ENCODE measurements at regions not wholly inside any gene's neighbourhood (a gene's known extent, or its start where the extent isn't known, plus 50 kb on each side); places are given as distances from the start of the nearest gene placed in this dataset.

- WGBS, 2 donors (ENCODE audit: low coverage in 1 of 2), result 67 to 100% methylated on average over 1 of the region's 5 CpGs
- no peaks in the 10 kb centered on the region for H3K27me3 ChIP-seq
- H3K27ac ChIP-seq, result no peak overlapping the region
- H3K4me1 ChIP-seq, result peaks cover 0 to 12% (median 3%) of the 10 kb centered on the region in 3 donors
- TF ChIP-seq POLR2AphosphoS5 (IDR thresholded peaks at IDR 0.05) (no peak), CTCF (IDR thresholded peaks at IDR 0.05) (no peak)
- H3K4me3 ChIP-seq, result no peak overlapping the region
- no peaks in the 10 kb centered on the region for H3K9me3 ChIP-seq
- no peak for ATAC-seq
- no peaks in the 10 kb centered on the region for H3K36me3 ChIP-seq
These were observed 141.0 kb upstream of the TNR start for GRCh38 chr1:175884369-175884768.

GRCh38 chr1:175882192-175882591, 138.8 kb upstream of the TNR start:
- peaks cover 0 to 12% (median 3%) of the 10 kb centered on the region in 3 donors for H3K4me1 ChIP-seq
- no peaks in the 10 kb centered on the region for H3K27me3 ChIP-seq
- no peak overlapping the region for H3K4me3 ChIP-seq
- no peak for ATAC-seq
- H3K36me3 ChIP-seq, result no peaks in the 10 kb centered on the region
- 100% methylated on average over 1 of the region's 1 CpG; no CpG with 5 or more reads in 1 of the 2 donors for WGBS, 2 donors (ENCODE audit: low coverage in 1 of 2)
- H3K9me3 ChIP-seq, result no peaks in the 10 kb centered on the region
- H3K27ac ChIP-seq, result no peak overlapping the region
- TF ChIP-seq EP300 (IDR thresholded peaks at IDR 0.05) (no peak), POLR2AphosphoS5 (IDR thresholded peaks at IDR 0.05) (no peak), POLR2A (IDR thresholded peaks at IDR 0.05) (no peak), CTCF (IDR thresholded peaks at IDR 0.05) (no peak)

GRCh38 chr1:175881246-175881976, 138.0 kb upstream of the TNR start:
- Histone ChIP-seq H3K4me1 (peaks cover 0 to 12% (median 3%) of the 10 kb centered on the region in 3 donors), H3K36me3 (no peaks in the 10 kb centered on the region), H3K27me3 (no peaks in the 10 kb centered on the region), H3K4me3 (no peak overlapping the region), H3K9me3 (no peaks in the 10 kb centered on the region), H3K27ac (no peak overlapping the region)
- TF ChIP-seq POLR2AphosphoS5 (IDR thresholded peaks at IDR 0.05) (no peak), EP300 (IDR thresholded peaks at IDR 0.05) (no peak), CTCF (IDR thresholded peaks at IDR 0.05) (no peak), POLR2A (IDR thresholded peaks at IDR 0.05) (no peak)
- 29 to 94% methylated on average over 1 to 2 of the region's 8 CpGs for WGBS, 2 donors (ENCODE audit: low coverage in 1 of 2)
- no peak for ATAC-seq

GRCh38 chr1:175878775-175879174, 135.4 kb upstream of the TNR start:
- WGBS, 2 donors (ENCODE audit: low coverage in 1 of 2), result 76 to 82% methylated on average over 5 to 6 of the region's 8 CpGs
- Histone ChIP-seq H3K27me3 (no peaks in the 10 kb centered on the region), H3K4me1 (no peaks in the 10 kb centered on the region), H3K9me3 (no peaks in the 10 kb centered on the region), H3K27ac (no peak overlapping the region), H3K36me3 (no peaks in the 10 kb centered on the region), H3K4me3 (no peak overlapping the region)
- TF ChIP-seq EP300 (IDR thresholded peaks at IDR 0.05) (no peak), POLR2A (IDR thresholded peaks at IDR 0.05) (no peak), POLR2AphosphoS5 (IDR thresholded peaks at IDR 0.05) (no peak), CTCF (IDR thresholded peaks at IDR 0.05) (no peak)
- ATAC-seq, result no peak

Data from gastroesophageal sphincter (tissue), 4 donors.